Hematopoietic multipotent progenitor cell (in vitro differentiated cells): ENCODE measurements at regions not wholly inside any gene's neighbourhood (a gene's known extent, or its start where the extent isn't known, plus 50 kb on each side); places are given as distances from the start of the nearest gene placed in this dataset.

Experiments
- DNase-seq, 3 donors: peaks; one replicate each; pipeline ENCODE4 v3.0.0-alpha.2; 2011 to 2015; ENCODE audit warnings: low read depth in 2 of 3, low spot score in 2 of 3

DNA sequence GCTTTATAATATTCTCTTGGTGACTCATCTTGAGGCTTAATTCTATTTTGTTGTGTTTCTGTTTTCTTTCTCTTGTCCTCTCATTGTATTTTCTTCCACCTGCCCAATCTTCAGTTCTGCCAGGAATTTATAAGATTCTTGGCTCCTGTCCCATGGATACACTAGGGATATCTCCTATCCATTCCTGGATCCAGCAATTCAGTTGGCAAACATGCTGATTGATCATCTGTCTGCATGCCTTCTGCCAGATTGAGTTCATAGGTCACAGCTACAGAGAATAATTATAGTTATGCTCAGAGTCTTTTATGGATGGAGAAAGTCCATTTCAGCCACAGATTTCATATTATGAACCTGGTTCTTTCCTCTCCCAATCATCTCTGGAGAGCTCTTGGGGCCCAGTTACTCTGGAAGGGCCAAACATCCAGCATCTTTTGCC is 140.4 kb upstream of the MAGI2 start:
- no peak for DNase-seq

DNA sequence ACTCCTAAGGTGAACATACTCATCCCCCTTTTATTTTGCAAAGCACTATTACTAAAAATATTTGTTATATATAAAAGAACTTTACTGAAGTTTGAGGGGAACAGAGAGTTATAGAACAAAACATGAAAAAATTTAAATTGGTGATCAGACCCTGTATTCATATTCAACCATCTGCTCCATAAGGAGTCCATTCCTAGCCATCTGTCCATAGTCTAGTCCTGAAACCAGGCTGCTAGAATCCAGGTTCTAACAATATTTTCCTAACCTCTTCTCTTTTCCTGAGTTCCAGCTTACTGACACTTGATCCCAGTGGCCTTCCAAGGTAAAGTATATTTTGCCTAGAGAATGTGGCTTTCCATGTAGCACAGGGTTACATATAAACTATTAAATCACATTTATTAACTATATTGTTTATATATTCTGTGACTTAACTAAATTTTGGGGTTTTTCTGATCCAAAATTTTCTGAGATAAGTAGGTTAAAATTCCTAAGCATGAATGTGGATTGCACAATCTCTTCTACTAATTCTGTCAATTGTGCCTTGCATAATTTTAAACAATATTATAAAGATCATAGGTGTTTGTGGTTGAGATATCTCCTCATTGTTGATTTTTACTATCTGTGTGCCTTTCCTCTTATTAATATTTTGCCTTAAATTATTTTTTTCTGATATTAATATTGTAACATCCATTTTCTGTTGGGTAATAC is 137.6 kb upstream of the MAGI2 start:
- no peak for DNase-seq

GRCh38 chr7:79590391-79590790 is 136.9 kb upstream of the MAGI2 start:
- no peak for DNase-seq

DNA sequence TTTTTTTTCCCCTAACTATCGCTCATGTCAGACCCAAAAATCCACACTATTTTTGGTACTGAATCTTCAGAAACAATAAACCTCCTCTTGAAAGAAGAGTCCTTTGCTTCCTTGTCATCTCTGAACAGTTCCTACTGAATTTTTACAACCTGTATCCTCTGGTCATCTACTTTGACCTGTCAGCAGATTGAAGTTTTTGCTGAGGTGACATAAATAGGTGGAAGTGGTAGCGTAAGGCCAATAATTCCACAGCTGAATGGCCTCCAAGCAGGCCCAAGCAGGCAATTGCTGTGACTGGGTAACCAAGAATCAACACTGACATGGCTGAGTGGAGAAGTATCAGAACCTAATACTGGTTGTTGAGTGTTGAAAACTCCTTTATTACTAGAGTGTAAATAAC is 117.4 kb upstream of the MAGI2 start:
- no peak for DNase-seq

DNA sequence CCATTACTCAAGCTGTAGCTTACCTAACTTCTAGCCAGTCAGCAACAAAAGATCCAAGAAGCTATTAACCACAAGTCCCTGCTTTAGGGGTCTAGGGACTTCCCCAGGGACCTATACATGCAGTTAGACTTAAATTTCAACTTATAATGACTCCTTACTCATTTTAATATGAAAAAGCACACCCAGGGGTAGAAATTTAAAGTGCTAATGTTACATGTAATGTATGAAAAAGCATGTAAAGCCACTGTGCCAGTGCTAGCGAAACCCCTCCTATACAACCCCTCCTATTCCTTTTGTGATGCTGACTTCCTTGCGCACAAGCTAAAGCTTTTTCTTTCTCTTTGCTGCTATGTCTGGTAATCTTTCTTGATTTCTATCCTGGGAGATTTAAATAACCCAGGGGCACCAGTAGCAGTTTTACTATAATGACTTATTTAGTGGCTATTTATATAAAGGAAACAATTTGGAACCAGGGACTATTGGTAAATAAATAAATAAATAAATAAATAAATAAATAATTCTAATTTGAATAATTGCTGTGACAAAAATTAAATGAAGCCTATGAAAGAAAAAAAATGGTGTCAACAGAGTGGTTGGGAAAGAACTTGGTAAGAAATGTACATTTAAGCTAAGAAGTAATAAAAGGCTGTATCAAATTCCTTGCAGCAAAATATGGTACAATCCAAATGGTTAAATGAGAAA is 110.5 kb upstream of the MAGI2 start:
- DNase-seq, result no peak

GRCh38 chr7:79555571-79555970 is 102.1 kb upstream of the MAGI2 start:
- DNase-seq, result no peak

- DNase-seq, result no peak
Measured at GRCh38 chr7:79553811-79554555, 100.5 kb upstream of the MAGI2 start.

DNA sequence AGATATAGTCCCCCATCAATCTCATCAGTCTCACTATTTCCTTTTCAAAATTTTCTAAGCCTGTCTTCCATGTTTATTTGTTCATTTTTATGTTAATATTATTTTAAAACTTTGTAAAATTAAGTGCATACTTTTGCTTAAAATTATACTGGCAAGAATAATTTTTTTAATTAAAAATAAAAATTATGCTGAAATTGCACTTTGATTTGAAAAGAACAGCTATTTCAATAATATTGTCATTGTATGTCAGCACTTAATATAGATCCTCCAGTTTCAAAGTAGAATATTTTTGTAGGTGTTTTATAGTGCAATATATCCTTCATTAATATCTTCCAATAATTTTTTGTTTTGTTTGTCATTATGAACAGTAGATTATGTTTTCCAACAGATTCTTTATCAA is 99.0 kb upstream of the MAGI2 start:
- DNase-seq, result no peak

- peak in 1 of 3 donors; percentile 0 for DNase-seq
Measured at GRCh38 chr7:79548727-79549126, 95.3 kb upstream of the MAGI2 start.

DNA sequence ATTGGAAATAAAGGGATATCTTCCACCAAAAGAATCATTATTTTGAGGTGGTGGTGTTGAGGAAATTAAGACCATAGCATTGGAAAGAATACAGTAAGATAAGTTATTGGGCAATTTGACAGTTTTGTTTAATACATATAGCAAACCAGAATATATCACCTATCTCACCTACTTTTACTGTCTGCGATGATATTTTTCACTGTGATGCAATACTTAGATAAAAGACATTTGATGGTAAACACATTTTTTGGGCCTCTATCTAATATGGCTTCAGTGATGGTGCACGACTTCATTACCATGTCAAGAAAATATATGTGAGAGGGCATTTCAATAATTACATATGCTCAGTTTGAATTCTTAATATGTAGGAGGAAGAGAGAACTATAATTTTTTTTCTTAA is 93.7 kb upstream of the MAGI2 start:
- no peak for DNase-seq

GRCh38 chr7:79540592-79540991 is 87.1 kb upstream of the MAGI2 start:
- no peak for DNase-seq

GRCh38 chr7:79534128-79534527 is 80.7 kb upstream of the MAGI2 start:
- DNase-seq, result no peak

GRCh38 chr7:79531905-79532664 is 78.6 kb upstream of the MAGI2 start:
- no peak for DNase-seq

- DNase-seq, result no peak
Measured at GRCh38 chr7:79531116-79531515, 77.6 kb upstream of the MAGI2 start.

DNA sequence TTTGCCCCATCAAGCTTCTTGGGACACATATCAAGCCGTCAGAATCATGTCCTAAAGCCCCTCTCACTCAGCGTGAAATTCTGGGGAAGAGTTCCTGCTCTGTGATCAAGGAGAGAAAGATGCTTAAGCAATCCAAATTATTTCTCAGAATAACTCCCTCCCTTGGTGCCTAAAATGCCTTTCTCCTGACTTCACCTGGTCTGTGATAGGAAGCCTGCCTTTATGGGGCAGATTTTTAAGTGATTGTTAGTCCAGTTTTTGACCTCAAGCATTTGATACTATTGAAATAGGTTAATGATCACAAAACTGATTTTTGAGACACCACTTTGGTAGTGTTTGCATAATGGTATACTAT is 76.4 kb upstream of the MAGI2 start:
- DNase-seq, result no peak

DNA sequence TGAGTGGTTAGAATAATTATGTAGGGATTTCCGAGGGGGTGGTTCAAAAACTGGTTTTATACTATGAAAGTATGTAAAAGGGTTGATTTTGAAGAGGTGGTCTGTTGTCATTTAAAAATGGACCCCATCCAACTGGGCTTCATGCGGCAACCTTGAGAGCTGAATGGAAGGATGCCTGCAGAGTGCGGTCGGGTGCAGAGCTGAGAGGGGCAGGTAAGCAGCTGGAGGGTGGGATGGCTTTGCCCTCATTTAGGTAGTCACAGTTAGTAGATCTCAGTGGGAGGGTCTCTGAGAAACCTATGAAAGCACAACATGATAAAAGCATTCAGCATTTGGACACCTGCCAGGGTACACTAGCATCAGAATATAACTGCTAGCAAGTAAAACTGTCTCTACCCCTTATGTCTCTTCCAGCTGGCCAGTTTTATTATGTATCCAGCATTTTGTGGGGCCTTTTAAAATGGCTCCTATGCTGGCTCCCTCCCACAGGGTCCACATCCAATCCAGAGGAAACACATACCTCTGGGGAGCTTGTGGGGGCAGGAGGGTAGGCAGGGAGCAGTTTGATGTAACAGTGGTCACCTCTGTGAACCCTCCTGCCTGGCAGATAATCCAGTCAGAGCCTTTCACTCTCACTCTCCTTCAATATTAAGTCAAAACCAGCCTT is 75.9 kb upstream of the MAGI2 start:
- no peak for DNase-seq

- DNase-seq, result no peak
Measured at GRCh38 chr7:79528421-79528820, 75.0 kb upstream of the MAGI2 start.

- DNase-seq, result no peak
Measured at GRCh38 chr7:79524048-79524447, 70.6 kb upstream of the MAGI2 start.

DNA sequence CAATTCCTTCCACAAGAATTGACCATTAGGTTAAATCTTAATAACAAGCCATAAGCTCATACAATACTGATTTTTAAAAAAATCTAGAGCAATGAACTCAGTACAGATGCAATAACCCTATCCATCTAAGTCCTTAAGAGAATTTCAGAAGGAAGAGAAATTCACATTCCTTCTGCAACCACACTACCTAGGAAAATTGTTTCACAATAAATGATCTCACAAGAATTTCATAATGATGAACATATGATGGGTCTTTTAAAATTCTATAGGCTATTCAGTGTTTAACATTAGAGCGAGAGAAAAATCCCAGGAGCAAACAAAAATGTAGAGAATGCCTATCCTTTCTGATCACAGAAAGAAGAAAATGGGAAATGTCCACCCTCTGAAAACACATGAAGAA is 70.0 kb upstream of the MAGI2 start:
- DNase-seq, result no peak

GRCh38 chr7:79520543-79520942 is 67.1 kb upstream of the MAGI2 start:
- DNase-seq, result no peak

GRCh38 chr7:79515358-79515757 is 61.9 kb upstream of the MAGI2 start:
- no peak for DNase-seq
